ENCODE measurements at regions not wholly inside any gene's neighbourhood (a gene's known extent, or its start where the extent isn't known, plus 50 kb on each side); places are given as distances from the start of the nearest gene placed in this dataset.

GRCh38 chr2:217152831-217153230 lies 293.0 kb upstream of the TNP1 start:
- TF ChIP-seq POLR2AphosphoS5 (IDR thresholded peaks at IDR 0.05; ENCODE audit: borderline replicate concordance, low read depth, low read length) = no peak
- no peak for TF ChIP-seq EZH2 (IDR thresholded peaks at IDR 0.05)

Measured in SK-N-MC (cell line).